GM21381 (cell line): ENCODE measurements at regions not wholly inside any gene's neighbourhood (a gene's known extent, or its start where the extent isn't known, plus 50 kb on each side); places are given as distances from the start of the nearest gene placed in this dataset.
"Not testable (repeated sequence)": the region's sequence is repeated elsewhere in the genome, so short reads cannot be mapped to it uniquely, and the experiment has no call there.

Experiments
- ATAC-seq: cut with Tn5 transposase; IDR thresholded peaks from one replicate; pipeline ENCODE4 v1.9.1; 2021; ENCODE audit warnings: mild to moderate bottlenecking, moderate library complexity; ENCODE audit not compliant: unreplicated experiment

- no peak for ATAC-seq
These were observed 327.7 kb downstream of the TMX3 start for GRCh38 chr18:68387246-68387645.

- not testable (repeated sequence) for ATAC-seq
These were observed 330.9 kb downstream of the TMX3 start for GRCh38 chr18:68383979-68384378.

- no peak for ATAC-seq
These were observed 338.0 kb downstream of the TMX3 start for GRCh38 chr18:68376926-68377325.

- no peak for ATAC-seq
These were observed 352.0 kb downstream of the TMX3 start for GRCh38 chr18:68362907-68363306.

GRCh38 chr18:68355637-68356036 is 359.3 kb downstream of the TMX3 start:
- no peak for ATAC-seq

- no peak for ATAC-seq
These were observed 360.7 kb downstream of the TMX3 start for GRCh38 chr18:68354176-68354575.

- no peak for ATAC-seq
These were observed 372.8 kb downstream of the TMX3 start for GRCh38 chr18:68342039-68342659.

GRCh38 chr18:68340606-68341005 is 374.3 kb downstream of the TMX3 start:
- ATAC-seq = no peak

GRCh38 chr18:68330658-68331057 is 384.2 kb downstream of the TMX3 start:
- no peak for ATAC-seq

GRCh38 chr18:68323921-68324320 is 391.0 kb downstream of the TMX3 start:
- no peak for ATAC-seq

- ATAC-seq = no peak
These were observed 398.3 kb downstream of the TMX3 start for GRCh38 chr18:68316636-68317035.

- ATAC-seq = no peak
These were observed 400.5 kb downstream of the TMX3 start for GRCh38 chr18:68314403-68314802.

GRCh38 chr18:68301441-68301840 is 413.5 kb downstream of the TMX3 start:
- ATAC-seq = no peak

- no peak for ATAC-seq
These were observed 415.0 kb downstream of the TMX3 start for GRCh38 chr18:68299906-68300305.

GRCh38 chr18:68298330-68298729 is 416.6 kb downstream of the TMX3 start:
- ATAC-seq = no peak

- no peak for ATAC-seq
These were observed 426.5 kb downstream of the TMX3 start for GRCh38 chr18:68288408-68288807.

GRCh38 chr18:68284236-68284780 is 430.6 kb downstream of the TMX3 start:
- no peak for ATAC-seq

- ATAC-seq = no peak
These were observed 431.1 kb downstream of the TMX3 start for GRCh38 chr18:68283834-68284233.

- ATAC-seq = no peak
These were observed 432.7 kb downstream of the TMX3 start for GRCh38 chr18:68282232-68282631.

- no peak for ATAC-seq
These were observed 439.3 kb downstream of the TMX3 start for GRCh38 chr18:68275616-68276015.

GRCh38 chr18:68270017-68270416 is 444.9 kb downstream of the TMX3 start:
- no peak for ATAC-seq

GRCh38 chr18:68267583-68267982 is 447.3 kb downstream of the TMX3 start:
- ATAC-seq = no peak

GRCh38 chr18:68263481-68263880 is 451.4 kb downstream of the TMX3 start:
- ATAC-seq = no peak
